Inflammatory macrophage treated with lipopolysaccharide for 1 hour (primary cell): ENCODE measurements at regions not wholly inside any gene's neighbourhood (a gene's known extent, or its start where the extent isn't known, plus 50 kb on each side); places are given as distances from the start of the nearest gene placed in this dataset.
A peak's percentile ranks its signal among the peaks of the same experiment; 100 is the strongest.
"Not testable (repeated sequence)": the region's sequence is repeated elsewhere in the genome, so short reads cannot be mapped to it uniquely, and the experiment has no call there.

ENCODE experiments used
- DNase-seq, 2 donors: peaks; one replicate each; pipeline ENCODE4 v3.0.0-alpha.2; 2020 to 2022

DNA sequence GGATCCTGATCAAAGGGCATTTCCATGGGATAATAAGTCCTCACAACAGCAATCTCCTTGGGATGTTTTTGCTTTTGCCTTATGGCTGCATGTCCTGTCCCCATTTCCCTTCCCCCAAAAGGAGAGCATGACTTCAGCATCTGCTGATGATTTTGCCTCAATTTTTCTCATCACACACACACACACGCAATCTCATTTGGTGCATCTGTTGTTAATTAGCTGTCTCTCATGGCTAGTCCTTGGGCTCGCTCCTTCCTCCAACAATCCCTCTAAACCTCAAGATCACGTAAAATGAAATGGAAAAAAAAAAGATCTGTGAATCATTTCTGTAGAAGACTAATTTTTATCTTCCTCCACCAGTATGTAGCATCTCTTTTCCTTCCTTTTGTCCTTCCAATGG is 153.6 kb downstream of the RBMX2 start:
- no peak for DNase-seq

DNA sequence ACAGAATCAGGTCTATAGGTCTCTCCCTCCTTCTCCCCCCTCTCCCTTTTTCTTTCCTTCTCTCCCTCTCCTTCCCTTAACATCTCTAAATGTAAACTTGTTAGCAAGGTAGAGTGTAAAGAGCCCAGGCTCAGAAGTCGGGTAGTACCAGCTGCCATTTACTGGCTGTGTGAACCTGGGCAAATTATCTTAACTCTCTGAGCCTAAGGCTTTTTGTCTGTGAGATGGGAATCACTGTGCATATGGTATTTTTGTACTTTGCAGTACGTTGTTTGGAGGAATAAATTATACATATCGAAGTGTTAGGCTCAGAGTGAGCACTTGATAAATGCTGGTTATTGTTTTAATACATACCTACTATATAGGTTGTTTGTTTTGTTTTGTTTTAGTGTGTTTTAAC is 154.0 kb downstream of the RBMX2 start:
- no peak for DNase-seq

DNA sequence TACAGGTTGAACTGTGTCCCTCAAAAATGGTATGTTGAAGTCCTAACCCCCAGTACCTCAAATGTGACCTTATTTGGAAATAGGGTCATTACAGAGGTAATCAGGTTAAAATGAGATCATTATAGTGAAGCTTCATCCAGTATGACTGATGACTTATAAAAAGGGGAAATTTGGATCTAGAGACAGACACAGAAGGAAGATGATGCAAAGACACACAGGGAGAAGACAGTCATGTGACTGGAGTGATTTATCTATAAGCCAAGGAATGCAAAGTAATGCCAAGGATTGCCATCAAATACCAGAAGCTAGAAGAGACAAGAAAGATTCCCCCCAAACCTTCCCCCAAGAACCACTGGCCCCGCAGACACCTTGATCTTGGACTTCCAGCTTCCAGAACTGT is 155.2 kb downstream of the RBMX2 start:
- peak in 1 of 2 donors; percentile 26 for DNase-seq

DNA sequence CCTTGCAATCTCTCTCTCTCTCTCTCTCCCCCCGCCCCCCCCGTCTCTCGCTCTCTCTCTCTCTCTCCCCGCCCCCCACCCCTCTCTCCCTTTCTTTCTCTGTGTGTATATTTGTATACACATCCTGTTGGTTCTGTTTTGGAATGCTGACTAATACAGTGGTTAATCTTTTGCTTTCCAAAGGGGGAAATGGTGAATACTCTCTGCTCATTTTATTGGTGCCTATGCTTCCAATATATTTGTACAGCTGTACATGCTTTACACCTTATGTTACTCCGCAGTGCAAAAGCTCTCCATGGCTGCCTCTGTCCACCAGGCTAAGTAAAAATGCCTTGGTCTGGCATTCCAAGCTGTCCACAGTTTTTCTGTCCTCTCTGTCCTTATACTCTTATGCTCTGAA is 158.8 kb downstream of the RBMX2 start:
- DNase-seq = no peak

DNA sequence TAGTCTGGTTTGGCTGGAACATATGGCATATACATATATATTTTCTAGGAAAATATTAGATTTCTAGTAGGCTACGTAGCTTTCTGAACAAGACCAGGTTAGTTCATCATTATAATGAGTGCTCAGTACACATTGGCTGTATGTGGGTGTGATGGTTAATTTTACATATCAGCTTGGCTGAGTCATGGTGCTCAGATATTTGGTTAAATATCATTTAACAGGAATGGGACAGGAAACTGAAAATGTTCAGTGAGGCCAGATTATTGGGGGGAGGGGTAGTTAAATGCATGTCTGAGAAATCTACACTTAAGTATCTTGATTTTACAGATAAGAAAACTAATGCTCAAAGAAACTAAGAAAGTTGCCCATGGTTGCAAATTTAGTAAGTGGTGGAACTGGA is 160.1 kb downstream of the RBMX2 start:
- no peak for DNase-seq

GRCh38 chrX:130563476-130563875 is 161.7 kb downstream of the RBMX2 start:
- DNase-seq = no peak

GRCh38 chrX:130566028-130566683 is 164.4 kb downstream of the RBMX2 start:
- DNase-seq = no peak

GRCh38 chrX:130573030-130573429 is 171.2 kb downstream of the RBMX2 start:
- not testable (repeated sequence) for DNase-seq
